Suprapubic skin (tissue), 4 donors: ENCODE measurements at regions not wholly inside any gene's neighbourhood (a gene's known extent, or its start where the extent isn't known, plus 50 kb on each side); places are given as distances from the start of the nearest gene placed in this dataset.

Experiments used
- DNase-seq, 2 donors: peaks; one replicate each; pipeline ENCODE4 v3.0.0-alpha.2; 2019; ENCODE audit warnings: low spot score in 2 of 2
- H3K27ac ChIP-seq: fragments of 200-600 bp; sonication (generic); one replicate; pipeline ENCODE4 v1.5.1; 2019
- H3K27me3 ChIP-seq: fragments of 200-600 bp; sonication (generic); one replicate; pipeline ENCODE4 v1.5.1; 2019
- H3K36me3 ChIP-seq: fragments of 200-600 bp; sonication (generic); one replicate; pipeline ENCODE4 v1.5.1; 2019
- H3K4me1 ChIP-seq: fragments of 200-600 bp; sonication (generic); one replicate; pipeline ENCODE4 v1.5.1; 2019
- H3K4me3 ChIP-seq: fragments of 200-600 bp; sonication (generic); one replicate; pipeline ENCODE4 v1.5.1; 2019; ENCODE audit warnings: mild to moderate bottlenecking
- H3K9me3 ChIP-seq: fragments of 200-600 bp; sonication (generic); one replicate; pipeline ENCODE4 v1.5.1; 2019
- EP300 ChIP-seq: sonication (generic); formaldehyde crosslinking; IDR thresholded peaks from one replicate; pipeline ENCODE4 v1.6.1; 2017; ENCODE audit warnings: antibody characterized with exemption
- POLR2A ChIP-seq, 2 donors: fragments of 450-650 bp; IDR thresholded peaks; one replicate each; pipeline ENCODE4 v1.6.1; 2017; ENCODE audit warnings: antibody characterized with exemption in 2 of 2, mild to moderate bottlenecking in 2 of 2, moderate library complexity in 2 of 2
- POLR2AphosphoS5 ChIP-seq, 3 donors: sonication (generic); formaldehyde crosslinking; IDR thresholded peaks; one replicate each; pipeline ENCODE4 v1.6.1; 2017; ENCODE audit warnings: antibody characterized with exemption in 3 of 3
- WGBS: methylation state at CpG from one replicate; pipeline ENCODE4 v1.1.5; 2018; 5-methylcytosine and 5-hydroxymethylcytosine counted together
- TF ChIP-seq, protein P1 (sequence below), 2 donors: fragments of 200-600 bp in 1 of 2; fragments of 450-650 bp in 1 of 2; sonication (generic) in 1 of 2; IDR thresholded peaks; one replicate each; pipeline ENCODE4 v1.5.1; 2016 to 2019; ENCODE audit warnings: antibody characterized with exemption in 2 of 2, mild to moderate bottlenecking in 1 of 2, moderate library complexity in 1 of 2

- no peaks in the 10 kb centered on the region for H3K36me3 ChIP-seq
- TF ChIP-seq POLR2A (IDR thresholded peaks at IDR 0.05) (no peak), EP300 (no peak), POLR2AphosphoS5 (IDR thresholded peaks at IDR 0.05) (peak in 1 of 3 donors; percentile 11)
- WGBS, result 65% methylated on average over 1 of the region's 1 CpG
- H3K27me3 ChIP-seq, result no peaks in the 10 kb centered on the region
- no peaks in the 10 kb centered on the region for H3K9me3 ChIP-seq
- H3K4me1 ChIP-seq, result no peaks in the 10 kb centered on the region
- no peak overlapping the region for H3K4me3 ChIP-seq
- DNase-seq, result no peak
- H3K27ac ChIP-seq, result no peak overlapping the region
Observed at GRCh38 chr20:7723284-7723683, 217.0 kb downstream of the HAO1 start.

DNA sequence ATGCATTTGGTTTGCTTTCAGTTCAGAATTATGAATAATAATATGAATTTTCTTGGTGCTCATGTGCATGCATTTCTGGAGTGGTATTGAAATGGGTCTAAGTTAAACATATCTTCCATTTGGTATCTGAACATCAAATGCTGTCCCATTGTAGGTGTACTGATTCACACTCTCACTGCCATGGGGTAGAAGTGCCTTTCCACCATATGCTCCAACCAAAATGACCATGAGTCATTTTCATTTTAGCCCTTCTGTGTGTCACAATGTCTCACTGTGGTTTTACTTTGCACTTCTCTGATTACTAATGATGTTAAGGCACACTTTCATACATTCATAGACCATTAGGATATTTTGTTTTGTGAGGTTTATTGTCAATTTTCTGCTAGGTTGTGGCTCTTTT is 211.9 kb downstream of the HAO1 start:
- Histone ChIP-seq H3K36me3 (no peaks in the 10 kb centered on the region), H3K4me1 (no peaks in the 10 kb centered on the region), H3K9me3 (no peaks in the 10 kb centered on the region), H3K27me3 (no peaks in the 10 kb centered on the region), H3K27ac (no peak overlapping the region), H3K4me3 (no peak overlapping the region)
- no peak for DNase-seq
- TF ChIP-seq EP300, result no peak
- TF ChIP-seq, protein P1, sequence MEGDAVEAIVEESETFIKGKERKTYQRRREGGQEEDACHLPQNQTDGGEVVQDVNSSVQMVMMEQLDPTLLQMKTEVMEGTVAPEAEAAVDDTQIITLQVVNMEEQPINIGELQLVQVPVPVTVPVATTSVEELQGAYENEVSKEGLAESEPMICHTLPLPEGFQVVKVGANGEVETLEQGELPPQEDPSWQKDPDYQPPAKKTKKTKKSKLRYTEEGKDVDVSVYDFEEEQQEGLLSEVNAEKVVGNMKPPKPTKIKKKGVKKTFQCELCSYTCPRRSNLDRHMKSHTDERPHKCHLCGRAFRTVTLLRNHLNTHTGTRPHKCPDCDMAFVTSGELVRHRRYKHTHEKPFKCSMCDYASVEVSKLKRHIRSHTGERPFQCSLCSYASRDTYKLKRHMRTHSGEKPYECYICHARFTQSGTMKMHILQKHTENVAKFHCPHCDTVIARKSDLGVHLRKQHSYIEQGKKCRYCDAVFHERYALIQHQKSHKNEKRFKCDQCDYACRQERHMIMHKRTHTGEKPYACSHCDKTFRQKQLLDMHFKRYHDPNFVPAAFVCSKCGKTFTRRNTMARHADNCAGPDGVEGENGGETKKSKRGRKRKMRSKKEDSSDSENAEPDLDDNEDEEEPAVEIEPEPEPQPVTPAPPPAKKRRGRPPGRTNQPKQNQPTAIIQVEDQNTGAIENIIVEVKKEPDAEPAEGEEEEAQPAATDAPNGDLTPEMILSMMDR (IDR thresholded peaks at IDR 0.05), result no peak

DNA sequence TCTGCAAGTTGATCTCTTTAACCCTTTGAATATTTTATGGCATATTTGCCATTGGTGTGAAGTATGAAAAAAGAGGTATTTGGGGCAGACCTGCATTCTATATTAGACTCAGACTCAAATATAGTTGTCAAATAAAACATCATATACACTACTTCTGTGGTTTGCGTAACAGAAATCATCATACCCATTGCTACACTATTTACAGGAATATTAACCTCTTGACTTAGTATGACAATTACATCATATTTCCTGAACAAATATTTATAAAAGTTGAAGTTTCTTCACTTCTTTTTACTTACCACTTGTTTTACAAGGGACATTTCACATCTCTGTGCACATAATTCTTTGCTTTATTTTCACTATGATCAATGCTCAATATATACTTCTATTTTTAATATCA is 206.0 kb downstream of the HAO1 start:
- no peaks in the 10 kb centered on the region for H3K27me3 ChIP-seq
- H3K36me3 ChIP-seq, result no peaks in the 10 kb centered on the region
- DNase-seq, result no peak
- no peaks in the 10 kb centered on the region for H3K9me3 ChIP-seq
- TF ChIP-seq POLR2A (IDR thresholded peaks at IDR 0.05), result no peak
- TF ChIP-seq POLR2AphosphoS5 (IDR thresholded peaks at IDR 0.05), result no peak
- no peak for TF ChIP-seq EP300
- no peaks in the 10 kb centered on the region for H3K4me1 ChIP-seq
- 98% methylated on average over 1 of the region's 1 CpG for WGBS
- H3K27ac ChIP-seq, result no peak overlapping the region
- no peak overlapping the region for H3K4me3 ChIP-seq

DNA sequence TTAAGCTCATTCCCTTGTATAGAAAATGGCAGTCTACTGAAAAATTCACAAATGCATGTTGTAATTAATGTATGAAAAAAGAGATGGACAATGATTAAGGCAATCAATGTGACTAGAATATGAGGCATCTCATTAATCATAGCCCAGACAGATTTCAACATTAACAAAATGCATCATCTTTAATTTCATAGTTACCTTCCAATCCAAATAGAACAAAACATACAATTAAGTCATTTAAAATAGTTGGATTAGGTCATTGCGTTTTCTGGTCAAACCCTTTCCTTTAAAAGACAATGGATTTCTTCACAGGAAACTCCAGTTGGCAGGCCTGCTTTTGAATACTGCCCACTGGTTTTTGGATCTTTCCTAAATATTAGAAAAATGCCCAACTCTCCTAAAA is 203.9 kb downstream of the HAO1 start:
- Histone ChIP-seq H3K27me3 (no peaks in the 10 kb centered on the region), H3K36me3 (no peaks in the 10 kb centered on the region), H3K4me3 (no peak overlapping the region), H3K27ac (no peak overlapping the region), H3K4me1 (no peaks in the 10 kb centered on the region), H3K9me3 (no peaks in the 10 kb centered on the region)
- TF ChIP-seq, protein P1 (IDR thresholded peaks at IDR 0.05), result no peak
- TF ChIP-seq POLR2A (IDR thresholded peaks at IDR 0.05) (no peak), POLR2AphosphoS5 (IDR thresholded peaks at IDR 0.05) (no peak), EP300 (no peak)
- DNase-seq, result no peak
- WGBS, result 55% methylated on average over 1 of the region's 1 CpG

DNA sequence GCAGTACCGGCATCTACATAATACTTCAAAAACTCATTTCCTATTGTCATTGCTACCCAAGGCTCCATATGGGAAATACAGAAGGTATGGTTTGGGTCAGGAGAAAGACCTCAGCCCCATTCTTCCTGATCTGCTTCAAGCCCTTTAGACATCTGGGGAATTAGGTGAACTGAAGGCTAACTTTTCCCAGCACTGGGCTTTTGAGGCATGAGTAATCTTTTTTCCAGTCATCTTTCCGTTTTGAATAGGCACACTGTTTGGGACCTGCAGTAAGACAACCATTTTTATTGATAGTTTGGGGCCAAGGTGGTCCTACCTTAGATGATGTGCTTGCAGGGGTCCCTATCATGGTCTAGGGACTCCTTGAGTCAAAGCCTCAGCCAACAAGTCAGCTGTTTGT is 198.4 kb downstream of the HAO1 start:
- no peak overlapping the region for H3K27ac ChIP-seq
- H3K27me3 ChIP-seq, result no peaks in the 10 kb centered on the region
- H3K4me3 ChIP-seq, result no peak overlapping the region
- no peak for DNase-seq
- TF ChIP-seq POLR2A (IDR thresholded peaks at IDR 0.05) (no peak), POLR2AphosphoS5 (IDR thresholded peaks at IDR 0.05) (no peak), EP300 (no peak)
- TF ChIP-seq, protein P1 (IDR thresholded peaks at IDR 0.05), result no peak
- H3K36me3 ChIP-seq, result no peaks in the 10 kb centered on the region
- no peaks in the 10 kb centered on the region for H3K4me1 ChIP-seq
- peaks cover 6% of the 10 kb centered on the region for H3K9me3 ChIP-seq
- WGBS, result 89% methylated on average over 2 of the region's 2 CpGs

DNA sequence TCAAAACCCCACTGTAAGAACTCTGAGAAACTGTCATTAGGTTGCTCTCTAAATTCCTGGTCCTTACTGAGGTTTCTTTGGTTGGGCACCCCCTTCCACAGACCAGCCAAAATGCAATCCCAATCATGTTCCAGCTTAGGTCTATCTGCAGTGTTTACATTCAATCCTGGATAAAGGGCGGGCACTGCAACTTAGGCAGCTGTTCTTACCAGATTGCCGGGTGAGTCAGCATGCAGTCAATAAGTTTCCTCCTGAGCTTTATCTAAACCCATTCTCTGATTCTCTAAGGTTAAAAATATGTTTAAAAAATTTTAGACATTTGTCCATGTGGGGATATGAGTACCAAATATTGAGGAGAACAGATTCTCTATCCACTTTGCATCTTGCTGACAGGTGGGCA is 197.8 kb downstream of the HAO1 start:
- peaks cover 6% of the 10 kb centered on the region for H3K9me3 ChIP-seq
- 91% methylated on average over 2 of the region's 2 CpGs for WGBS
- H3K27me3 ChIP-seq, result no peaks in the 10 kb centered on the region
- H3K27ac ChIP-seq, result no peak overlapping the region
- TF ChIP-seq, protein P1 (IDR thresholded peaks at IDR 0.05), result no peak
- TF ChIP-seq POLR2A (IDR thresholded peaks at IDR 0.05) (no peak), POLR2AphosphoS5 (IDR thresholded peaks at IDR 0.05) (no peak), EP300 (no peak)
- no peaks in the 10 kb centered on the region for H3K4me1 ChIP-seq
- DNase-seq, result no peak
- H3K4me3 ChIP-seq, result no peak overlapping the region
- H3K36me3 ChIP-seq, result no peaks in the 10 kb centered on the region
